ENCODE measurements at regions not wholly inside any gene's neighbourhood (a gene's known extent, or its start where the extent isn't known, plus 50 kb on each side); places are given as distances from the start of the nearest gene placed in this dataset.

GRCh38 chr1:221451741-221452140, 290.1 kb downstream of the DUSP10 start:
- no peaks in the 10 kb centered on the region for H3K27me3 ChIP-seq
- 65 to 71% methylated on average over 1 of the region's 1 CpG for WGBS, 2 donors
- no peaks in the 10 kb centered on the region for H3K36me3 ChIP-seq
- no peaks in the 10 kb centered on the region for H3K9me3 ChIP-seq
- no peak overlapping the region for H3K4me3 ChIP-seq (replicated peaks in 1 of 3)
- H3K27ac ChIP-seq: no peak overlapping the region
- no peaks in the 10 kb centered on the region for H3K4me1 ChIP-seq
- no peak for DNase-seq
- intact Hi-C loops (cut with DNase I): no loop called here
- no peak for TF ChIP-seq POLR2A (IDR thresholded peaks at IDR 0.05)
- no peak for TF ChIP-seq CTCF (IDR thresholded peaks at IDR 0.05)

- intact Hi-C loops (cut with DNase I): no loop called here
- Histone ChIP-seq H3K27ac (no peak overlapping the region), H3K4me1 (no peaks in the 10 kb centered on the region), H3K4me3 (replicated peaks in 1 of 3) (no peak overlapping the region), H3K36me3 (no peaks in the 10 kb centered on the region), H3K9me3 (no peaks in the 10 kb centered on the region), H3K27me3 (no peaks in the 10 kb centered on the region)
- DNase-seq: no peak
- TF ChIP-seq CTCF (IDR thresholded peaks at IDR 0.05) (no peak), POLR2A (IDR thresholded peaks at IDR 0.05) (no peak)
- 88 to 94% methylated on average over 2 of the region's 2 CpGs for WGBS, 2 donors
Measured at GRCh38 chr1:221454096-221454495, 287.8 kb downstream of the DUSP10 start.

GRCh38 chr1:221456918-221457317, 285.0 kb downstream of the DUSP10 start:
- no peaks in the 10 kb centered on the region for H3K27me3 ChIP-seq
- 93 to 95% methylated on average over 4 of the region's 4 CpGs for WGBS, 2 donors
- no peak overlapping the region for H3K27ac ChIP-seq
- no peaks in the 10 kb centered on the region for H3K36me3 ChIP-seq
- no peaks in the 10 kb centered on the region for H3K4me1 ChIP-seq
- no peak for DNase-seq
- TF ChIP-seq CTCF (IDR thresholded peaks at IDR 0.05) (no peak), POLR2A (IDR thresholded peaks at IDR 0.05) (no peak)
- no peak overlapping the region for H3K4me3 ChIP-seq (replicated peaks in 1 of 3)
- no peaks in the 10 kb centered on the region for H3K9me3 ChIP-seq
- intact Hi-C loops (cut with DNase I): no loop called here

- WGBS, 2 donors: 79 to 80% methylated on average over 7 of the region's 7 CpGs
- Histone ChIP-seq H3K36me3 (no peaks in the 10 kb centered on the region), H3K27me3 (no peaks in the 10 kb centered on the region), H3K4me3 (replicated peaks in 1 of 3) (no peak overlapping the region), H3K27ac (no peak overlapping the region), H3K9me3 (no peaks in the 10 kb centered on the region), H3K4me1 (no peaks in the 10 kb centered on the region)
- TF ChIP-seq POLR2A (IDR thresholded peaks at IDR 0.05) (no peak), CTCF (IDR thresholded peaks at IDR 0.05) (no peak)
- no peak for DNase-seq
- intact Hi-C loops (cut with DNase I): no loop called here
Measured at GRCh38 chr1:221457685-221458446, 284.0 kb downstream of the DUSP10 start.

- Histone ChIP-seq H3K9me3 (no peaks in the 10 kb centered on the region), H3K27ac (no peak overlapping the region), H3K4me1 (no peaks in the 10 kb centered on the region), H3K27me3 (no peaks in the 10 kb centered on the region), H3K4me3 (replicated peaks in 1 of 3) (no peak overlapping the region), H3K36me3 (no peaks in the 10 kb centered on the region)
- TF ChIP-seq CTCF (IDR thresholded peaks at IDR 0.05): no peak
- no peak for TF ChIP-seq POLR2A (IDR thresholded peaks at IDR 0.05)
- DNase-seq: no peak
- WGBS, 2 donors: 68 to 71% methylated on average over 5 of the region's 5 CpGs
- intact Hi-C loops (cut with DNase I): no loop called here
Measured at GRCh38 chr1:221458447-221459156, 283.3 kb downstream of the DUSP10 start.

Data from thyroid gland (tissue), 4 donors.